Body of pancreas (tissue), 4 donors: ENCODE measurements at regions not wholly inside any gene's neighbourhood (a gene's known extent, or its start where the extent isn't known, plus 50 kb on each side); places are given as distances from the start of the nearest gene placed in this dataset.

Source experiments
- POLR2A ChIP-seq, 3 donors: fragments of 450-650 bp; IDR thresholded peaks; one replicate each; pipeline ENCODE4 v1.6.1; 2016; ENCODE audit warnings: antibody characterized with exemption in 3 of 3, mild to moderate bottlenecking in 2 of 3
- TF ChIP-seq, protein P1 (sequence below), 7 experiments: fragments of 450-650 bp in 4 of 7; fragments of 200-600 bp in 3 of 7; sonication (generic) in 3 of 7; IDR thresholded peaks; one replicate each; pipeline ENCODE4 v1.5.1; 2016 to 2019; ENCODE audit warnings: antibody characterized with exemption in 7 of 7

DNA sequence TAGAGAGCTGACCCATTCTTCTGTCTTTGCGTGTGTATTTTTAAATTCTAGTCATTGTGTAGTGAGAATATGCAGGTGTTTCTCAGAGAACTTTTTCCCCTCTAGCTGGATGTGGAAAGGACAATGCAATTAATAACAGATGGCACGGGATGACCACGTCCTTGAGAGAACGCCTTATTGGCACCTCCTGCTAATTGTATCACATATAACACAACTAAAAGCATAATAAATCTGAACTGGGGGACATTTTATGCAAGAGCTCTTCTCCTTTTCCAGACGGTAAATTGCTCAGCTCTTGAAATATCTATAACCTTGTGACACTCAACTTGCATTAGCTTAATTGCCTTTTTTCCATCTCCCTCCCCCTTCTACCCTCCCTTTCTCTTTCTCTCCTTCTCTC, 62.9 kb upstream of the IZUMO3 start:
- no peak for TF ChIP-seq POLR2A (IDR thresholded peaks at IDR 0.05)
- TF ChIP-seq, protein P1, sequence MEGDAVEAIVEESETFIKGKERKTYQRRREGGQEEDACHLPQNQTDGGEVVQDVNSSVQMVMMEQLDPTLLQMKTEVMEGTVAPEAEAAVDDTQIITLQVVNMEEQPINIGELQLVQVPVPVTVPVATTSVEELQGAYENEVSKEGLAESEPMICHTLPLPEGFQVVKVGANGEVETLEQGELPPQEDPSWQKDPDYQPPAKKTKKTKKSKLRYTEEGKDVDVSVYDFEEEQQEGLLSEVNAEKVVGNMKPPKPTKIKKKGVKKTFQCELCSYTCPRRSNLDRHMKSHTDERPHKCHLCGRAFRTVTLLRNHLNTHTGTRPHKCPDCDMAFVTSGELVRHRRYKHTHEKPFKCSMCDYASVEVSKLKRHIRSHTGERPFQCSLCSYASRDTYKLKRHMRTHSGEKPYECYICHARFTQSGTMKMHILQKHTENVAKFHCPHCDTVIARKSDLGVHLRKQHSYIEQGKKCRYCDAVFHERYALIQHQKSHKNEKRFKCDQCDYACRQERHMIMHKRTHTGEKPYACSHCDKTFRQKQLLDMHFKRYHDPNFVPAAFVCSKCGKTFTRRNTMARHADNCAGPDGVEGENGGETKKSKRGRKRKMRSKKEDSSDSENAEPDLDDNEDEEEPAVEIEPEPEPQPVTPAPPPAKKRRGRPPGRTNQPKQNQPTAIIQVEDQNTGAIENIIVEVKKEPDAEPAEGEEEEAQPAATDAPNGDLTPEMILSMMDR (IDR thresholded peaks at IDR 0.05) = no peak
